KBM-7 (cell line): ENCODE measurements at regions not wholly inside any gene's neighbourhood (a gene's known extent, or its start where the extent isn't known, plus 50 kb on each side); places are given as distances from the start of the nearest gene placed in this dataset.
"Not testable (repeated sequence)": the region's sequence is repeated elsewhere in the genome, so short reads cannot be mapped to it uniquely, and the experiment has no call there.

Experiments
- DNase-seq: peaks from one replicate; pipeline ENCODE4 v3.0.0-alpha.2; 2015
- in situ Hi-C: fragments of 300-500 bp; cut with MboI; formaldehyde crosslinking; loops from 2 replicates; pipeline ENCODE4 v1.14.3; 2020; ENCODE audit warnings: low sequenced_read_pairs, low pct_unique_long_range_greater_than_20kb, mixed read lengths

DNA sequence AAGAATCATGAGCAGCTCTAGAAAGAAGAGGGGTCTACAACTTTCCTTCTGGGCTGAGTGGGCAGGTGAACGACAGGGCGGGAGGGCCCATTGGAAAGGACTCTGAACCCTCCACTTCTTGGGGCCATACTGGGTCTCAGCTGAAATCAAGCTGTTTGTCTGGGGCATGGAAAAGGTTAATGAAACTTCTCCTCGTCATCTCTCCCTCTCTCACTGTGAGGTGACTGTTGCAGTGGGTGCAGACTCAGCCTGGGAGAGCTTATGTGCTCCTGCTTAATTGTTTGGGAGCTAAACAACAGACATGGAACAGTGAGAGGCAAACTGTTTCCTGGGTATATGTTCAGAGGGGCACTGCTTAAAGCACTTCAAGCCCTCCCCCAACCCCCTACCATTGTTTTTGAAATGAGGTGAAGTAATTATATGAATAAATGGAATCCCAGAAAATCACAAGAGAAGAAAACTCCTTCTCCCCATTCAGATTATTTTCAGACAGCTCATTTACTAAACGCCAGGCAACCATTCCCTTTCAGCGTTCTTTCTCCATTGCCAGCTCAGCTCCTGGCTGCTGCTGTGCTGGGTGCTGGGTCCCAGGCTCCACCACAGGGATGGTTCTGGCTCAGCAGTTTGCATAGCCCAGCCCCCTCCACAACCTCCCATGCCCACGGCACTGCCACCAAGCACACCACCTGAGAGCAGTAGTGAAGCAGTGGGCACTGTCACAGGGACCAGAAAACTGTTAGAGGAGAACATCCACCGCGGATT, 444.9 kb upstream of the TBL1XR1 start:
- DNase-seq = no peak
- in situ Hi-C loops = no loop called here

GRCh38 chr3:177642804-177643125, 445.5 kb upstream of the TBL1XR1 start:
- DNase-seq = no peak
- in situ Hi-C loops = no loop called here

GRCh38 chr3:177646749-177647148, 449.5 kb upstream of the TBL1XR1 start:
- in situ Hi-C loops = no loop called here
- peak; percentile 65 for DNase-seq

GRCh38 chr3:177647341-177647740, 450.1 kb upstream of the TBL1XR1 start:
- in situ Hi-C loops = no loop called here

GRCh38 chr3:177647876-177648275, 450.6 kb upstream of the TBL1XR1 start:
- DNase-seq = no peak
- in situ Hi-C loops = no loop called here

More at GRCh38 chr3:177647341-177647740, 450.1 kb upstream of the TBL1XR1 start:
- no peak for DNase-seq

GRCh38 chr3:177652556-177653291, 455.4 kb upstream of the TBL1XR1 start:
- peak; percentile 60 for DNase-seq
- in situ Hi-C loops = no loop called here

DNA sequence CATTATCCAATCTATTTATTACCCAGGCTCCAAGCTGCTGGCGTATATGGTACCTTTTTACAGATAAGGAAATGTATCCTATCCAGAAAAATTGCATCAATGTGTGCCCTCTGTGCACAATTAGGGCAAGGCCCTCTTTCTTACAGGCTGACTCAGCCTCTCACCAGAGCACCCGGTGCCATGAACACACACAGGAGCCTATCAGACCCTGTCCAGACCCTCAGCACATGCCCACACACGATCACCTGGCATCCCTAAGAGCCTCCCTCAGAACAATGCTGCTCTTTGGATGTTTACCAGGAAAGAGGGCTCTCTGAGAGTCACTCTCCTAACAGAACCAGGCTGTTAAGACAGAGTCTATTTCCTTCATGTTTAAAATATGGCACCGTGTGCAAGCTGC, 460.0 kb upstream of the TBL1XR1 start:
- in situ Hi-C loops = no loop called here
- DNase-seq = no peak

GRCh38 chr3:177658354-177658753, 461.1 kb upstream of the TBL1XR1 start:
- in situ Hi-C loops = no loop called here
- DNase-seq = no peak

GRCh38 chr3:177664380-177665103, 467.3 kb upstream of the TBL1XR1 start:
- in situ Hi-C loops, DNase-seq: not testable (repeated sequence)

DNA sequence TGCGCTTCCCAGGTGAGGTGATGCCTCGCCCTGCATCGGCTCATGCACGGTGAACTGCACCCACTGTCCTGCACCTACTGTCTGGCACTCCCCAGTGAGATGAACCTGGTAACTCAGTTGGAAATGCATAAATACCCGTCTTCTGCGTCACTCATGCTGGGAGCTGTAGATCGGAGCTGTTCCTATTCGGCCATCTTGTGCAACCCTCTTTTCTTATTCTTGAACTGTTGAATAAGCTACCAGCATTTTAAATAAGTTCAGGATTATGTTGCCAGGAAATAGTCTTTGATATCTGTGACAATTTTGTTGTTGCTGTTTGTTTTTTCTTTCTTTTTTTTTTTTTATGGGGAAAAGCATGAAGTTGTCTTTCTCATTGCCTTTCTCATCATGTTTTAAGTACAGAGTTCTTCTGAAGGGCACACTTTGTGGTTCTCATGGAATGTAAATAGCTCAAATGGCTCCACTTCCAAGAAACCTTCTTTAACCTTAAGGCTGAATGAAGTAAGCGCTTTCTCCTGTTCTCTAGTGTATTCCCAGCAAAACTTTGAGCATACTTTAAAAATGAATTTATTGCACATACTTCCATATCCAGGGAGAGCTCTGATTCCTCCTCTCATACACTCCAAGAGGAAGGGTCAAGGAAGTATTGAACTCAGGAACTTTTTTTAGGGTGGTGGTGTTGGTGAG, 468.0 kb upstream of the TBL1XR1 start:
- DNase-seq = no peak
- in situ Hi-C loops = no loop called here

DNA sequence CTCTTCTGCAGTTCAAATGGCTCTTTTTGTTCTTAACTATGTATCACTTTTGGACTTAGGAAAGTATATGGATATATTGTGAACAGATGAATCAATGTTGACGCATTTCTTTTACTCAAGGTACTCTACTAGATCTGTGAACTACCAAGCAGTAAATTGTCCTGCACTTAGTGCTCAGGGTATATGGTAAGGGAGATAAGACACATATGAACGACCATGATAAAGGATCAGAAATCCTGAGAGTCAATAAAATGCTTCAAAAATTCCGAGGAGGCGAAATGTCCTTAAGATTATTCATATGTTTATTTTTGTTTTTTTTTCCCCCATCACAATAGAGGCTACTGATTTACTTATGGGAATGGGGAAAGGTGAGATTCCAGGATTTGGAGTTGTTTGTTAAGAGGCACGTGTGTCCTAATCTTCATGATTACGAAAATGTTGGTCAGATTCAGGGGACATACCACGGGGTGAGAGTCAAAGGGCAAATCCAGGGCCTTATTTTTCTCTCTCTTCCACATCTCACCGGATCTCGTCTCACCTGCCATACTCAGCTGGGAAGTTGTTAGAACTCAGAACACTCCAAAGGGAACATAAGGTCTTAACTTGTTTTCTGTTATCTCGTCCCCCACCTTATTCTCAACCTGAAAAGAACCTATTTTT, 475.1 kb upstream of the TBL1XR1 start:
- in situ Hi-C loops = no loop called here

DNA sequence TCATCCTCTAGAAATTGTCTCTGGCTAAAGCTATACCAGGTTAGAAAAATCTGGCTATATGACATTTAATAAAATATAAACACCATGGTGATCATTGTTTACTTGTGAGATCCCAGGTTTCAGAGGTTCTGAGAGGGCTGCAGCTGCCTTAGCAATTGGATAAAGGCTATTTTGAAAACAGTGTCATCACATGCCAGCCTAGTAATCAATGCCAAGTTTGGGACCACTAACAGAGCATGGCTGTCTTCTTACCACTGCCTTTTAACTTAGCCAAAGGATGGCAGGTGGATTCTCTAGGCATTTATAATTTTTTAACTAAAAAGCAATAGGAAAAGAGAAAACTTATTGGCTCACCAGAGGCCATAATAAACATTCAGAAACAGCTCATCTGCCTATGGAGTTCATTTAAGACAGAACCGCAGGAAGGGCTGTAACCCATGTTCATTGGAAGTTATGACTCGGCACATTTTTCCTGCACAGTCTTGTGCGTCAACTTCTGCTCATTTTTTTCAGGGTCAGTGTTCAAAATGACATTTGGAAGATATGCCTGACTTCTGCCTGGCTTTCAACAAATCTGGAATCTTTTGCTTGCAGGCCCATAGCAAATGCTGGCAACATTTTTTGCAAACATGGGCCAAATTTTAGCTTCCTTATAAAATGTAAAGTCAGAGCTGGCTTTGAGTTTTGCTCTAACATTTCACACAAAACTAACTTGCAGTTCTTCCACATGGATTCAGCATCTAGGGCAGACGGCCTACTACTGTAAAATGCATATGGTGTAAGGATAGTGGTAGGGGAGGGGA, 476.0 kb upstream of the TBL1XR1 start:
- DNase-seq = peak; percentile 52
- in situ Hi-C loops = no loop called here

More for the DNA sequence above, 475.1 kb upstream of the TBL1XR1 start:
- no peak for DNase-seq

DNA sequence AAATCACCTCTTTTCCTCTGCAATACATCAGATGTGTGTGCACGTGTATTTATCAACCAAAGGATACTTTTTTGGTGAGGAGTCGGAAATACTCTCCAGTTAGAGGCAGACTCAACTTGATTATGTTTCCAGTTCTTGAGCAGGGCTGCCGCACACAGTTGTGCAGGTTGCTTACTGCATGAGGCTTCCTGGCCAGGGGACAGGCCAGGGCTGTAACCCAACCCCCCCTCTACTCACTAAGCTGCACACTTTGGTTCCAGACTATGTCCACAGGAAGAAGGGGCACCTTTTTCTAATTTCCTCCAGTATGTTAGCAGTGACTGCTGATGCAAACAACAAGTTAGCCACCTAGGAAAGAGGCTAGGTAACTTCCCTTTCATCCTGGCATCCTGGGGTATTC, 476.9 kb upstream of the TBL1XR1 start:
- in situ Hi-C loops = no loop called here
- DNase-seq = no peak

GRCh38 chr3:177676148-177676547, 478.9 kb upstream of the TBL1XR1 start:
- in situ Hi-C loops = no loop called here
- DNase-seq = no peak

- no peak for DNase-seq
- in situ Hi-C loops = no loop called here
These were observed 479.8 kb upstream of the TBL1XR1 start for GRCh38 chr3:177676947-177677587.

GRCh38 chr3:177679568-177680471, 482.5 kb upstream of the TBL1XR1 start:
- in situ Hi-C loops = no loop called here
- DNase-seq = peak; percentile 81

DNA sequence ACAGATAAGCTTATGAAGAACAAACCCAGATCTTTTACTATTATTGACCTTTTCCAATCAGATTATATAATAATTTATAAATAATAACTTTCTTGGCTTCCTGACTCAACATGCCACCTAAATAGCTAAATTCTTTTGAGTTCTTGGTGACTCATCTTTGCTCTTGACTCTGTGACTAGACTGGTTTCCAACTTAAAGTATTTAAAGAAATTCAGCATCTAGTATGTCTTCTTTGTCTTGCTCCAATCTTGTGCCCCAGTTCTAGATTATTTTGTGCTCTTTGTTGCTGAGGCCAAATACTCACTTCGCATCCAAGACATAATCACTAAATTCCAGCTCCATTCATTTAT, 483.2 kb upstream of the TBL1XR1 start:
- in situ Hi-C loops = no loop called here
- no peak for DNase-seq
